Endodermal cell (in vitro differentiated cells): ENCODE measurements at regions not wholly inside any gene's neighbourhood (a gene's known extent, or its start where the extent isn't known, plus 50 kb on each side); places are given as distances from the start of the nearest gene placed in this dataset.

Experiments
- DNase-seq: peaks from one replicate; pipeline ENCODE4 v3.0.0-alpha.2; 2017
- H3K27ac ChIP-seq: 2 replicates; pipeline ENCODE4 v1.5.1; 2013; ENCODE audit warnings: mild to moderate bottlenecking, low read depth, low read length, moderate library complexity
- H3K27me3 ChIP-seq: 2 replicates; pipeline ENCODE4 v1.6.1; 2013; ENCODE audit warnings: mild to moderate bottlenecking, low read length, moderate library complexity; ENCODE audit not compliant: insufficient read depth, control insufficient read depth, poor library complexity, severe bottlenecking
- H3K36me3 ChIP-seq: 2 replicates; pipeline ENCODE4 v1.7.0; 2013; ENCODE audit warnings: mild to moderate bottlenecking, low read length, moderate library complexity; ENCODE audit not compliant: control insufficient read depth, insufficient read depth
- H3K4me1 ChIP-seq: one replicate; pipeline ENCODE4 v1.7.0; 2013; ENCODE audit warnings: low read length; ENCODE audit not compliant: control insufficient read depth, insufficient read depth
- H3K4me3 ChIP-seq: 2 replicates; pipeline ENCODE4 v1.5.1; 2013; ENCODE audit warnings: mild to moderate bottlenecking, low read length, moderate library complexity
- H3K9ac ChIP-seq: 2 replicates; pipeline ENCODE4 v1.6.1; 2013; ENCODE audit warnings: mild to moderate bottlenecking, low read length, moderate library complexity; ENCODE audit not compliant: poor library complexity, severe bottlenecking; ENCODE audit errors: extremely low read depth
- H3K9me3 ChIP-seq: 2 replicates; pipeline ENCODE4 v1.6.1; 2013; ENCODE audit warnings: mild to moderate bottlenecking, low read length, moderate library complexity; ENCODE audit not compliant: control insufficient read depth
- H3K27ac Mint-ChIP-seq: 2 replicates; pipeline ENCODE4 v1.8.0; 2020; ENCODE audit warnings: mixed read lengths
- H3K27me3 Mint-ChIP-seq: 2 replicates; pipeline ENCODE4 v1.8.0; 2021; ENCODE audit warnings: mild to moderate bottlenecking, mixed read lengths; ENCODE audit not compliant: insufficient read depth
- H3K36me3 Mint-ChIP-seq: 2 replicates; pipeline ENCODE4 v1.8.0; 2020; ENCODE audit warnings: low read depth, mixed read lengths
- H3K4me1 Mint-ChIP-seq: 2 replicates; pipeline ENCODE4 v1.8.0; 2020; ENCODE audit warnings: mixed read lengths
- H3K4me3 Mint-ChIP-seq: 2 replicates; pipeline ENCODE4 v1.8.0; 2020; ENCODE audit warnings: mild to moderate bottlenecking, moderate library complexity, mixed read lengths
- H3K9me3 Mint-ChIP-seq: 2 replicates; pipeline ENCODE4 v1.8.0; 2020; ENCODE audit warnings: mild to moderate bottlenecking, mixed read lengths
- CTCF ChIP-seq: fragments of 200-600 bp; sonication (generic); conservative IDR thresholded peaks from 2 replicates; pipeline ENCODE4 v1.5.0; 2021; ENCODE audit warnings: antibody characterized with exemption, mild to moderate bottlenecking
- WGBS, 2 experiments: methylation state at CpG; one replicate each; pipeline versions ENCODE4 v1.1.5 to v1.1.7; 2013; ENCODE audit warnings: missing lambda C conversion rate in 2 of 2, mixed read lengths in 1 of 2; ENCODE audit not compliant: insufficient coverage in 1 of 2, insufficient read length in 1 of 2; 5-methylcytosine and 5-hydroxymethylcytosine counted together

GRCh38 chr3:180246688-180247195, 210.0 kb upstream of the PEX5L start:
- no peak for DNase-seq
- Histone ChIP-seq H3K9me3 (no peaks in the 10 kb centered on the region), H3K4me3 (no peak overlapping the region), H3K36me3 (no peaks in the 10 kb centered on the region), H3K27me3 (no peaks in the 10 kb centered on the region), H3K27ac (no peak overlapping the region), H3K9ac (no peak overlapping the region), H3K4me1 (no peaks in the 10 kb centered on the region)
- H3K4me3 Mint-ChIP-seq, result no peak overlapping the region
- no peaks in the 10 kb centered on the region for H3K9me3 Mint-ChIP-seq
- no peaks in the 10 kb centered on the region for H3K36me3 Mint-ChIP-seq
- H3K4me1 Mint-ChIP-seq, result peaks cover 11% of the 10 kb centered on the region
- H3K27me3 Mint-ChIP-seq, result no peaks in the 10 kb centered on the region
- no peak overlapping the region for H3K27ac Mint-ChIP-seq
- TF ChIP-seq CTCF, result no peak
- WGBS, 2 experiments, result 74 to 83% methylated on average over 1 to 5 of the region's 5 CpGs

- no peaks in the 10 kb centered on the region for H3K27me3 ChIP-seq
- Mint-ChIP-seq H3K36me3 (no peaks in the 10 kb centered on the region), H3K4me3 (no peak overlapping the region), H3K4me1 (no peaks in the 10 kb centered on the region), H3K9me3 (no peaks in the 10 kb centered on the region), H3K27me3 (no peaks in the 10 kb centered on the region), H3K27ac (no peak overlapping the region)
- H3K36me3 ChIP-seq, result no peaks in the 10 kb centered on the region
- no peak overlapping the region for H3K9ac ChIP-seq
- no peak for TF ChIP-seq CTCF
- no peak overlapping the region for H3K4me3 ChIP-seq
- no peak overlapping the region for H3K27ac ChIP-seq
- no peak for DNase-seq
- no peaks in the 10 kb centered on the region for H3K4me1 ChIP-seq
- WGBS, 2 experiments, result 90 to 93% methylated on average over 2 of the region's 2 CpGs
- no peaks in the 10 kb centered on the region for H3K9me3 ChIP-seq
These were observed 213.4 kb upstream of the PEX5L start for GRCh38 chr3:180250172-180250571.

- Histone ChIP-seq H3K9me3 (no peaks in the 10 kb centered on the region), H3K9ac (no peak overlapping the region), H3K4me1 (no peaks in the 10 kb centered on the region), H3K27me3 (no peaks in the 10 kb centered on the region), H3K36me3 (no peaks in the 10 kb centered on the region), H3K4me3 (no peak overlapping the region), H3K27ac (no peak overlapping the region)
- WGBS, 2 experiments, result 98 to 100% methylated on average over 1 to 3 of the region's 3 CpGs
- no peaks in the 10 kb centered on the region for H3K27me3 Mint-ChIP-seq
- no peak overlapping the region for H3K27ac Mint-ChIP-seq
- H3K4me1 Mint-ChIP-seq, result no peaks in the 10 kb centered on the region
- H3K36me3 Mint-ChIP-seq, result no peaks in the 10 kb centered on the region
- no peak for DNase-seq
- no peak for TF ChIP-seq CTCF
- no peak overlapping the region for H3K4me3 Mint-ChIP-seq
- peaks cover 4% of the 10 kb centered on the region for H3K9me3 Mint-ChIP-seq
These were observed 215.9 kb upstream of the PEX5L start for GRCh38 chr3:180252683-180253082.
